ENCODE measurements at regions not wholly inside any gene's neighbourhood (a gene's known extent, or its start where the extent isn't known, plus 50 kb on each side); places are given as distances from the start of the nearest gene placed in this dataset.

DNA sequence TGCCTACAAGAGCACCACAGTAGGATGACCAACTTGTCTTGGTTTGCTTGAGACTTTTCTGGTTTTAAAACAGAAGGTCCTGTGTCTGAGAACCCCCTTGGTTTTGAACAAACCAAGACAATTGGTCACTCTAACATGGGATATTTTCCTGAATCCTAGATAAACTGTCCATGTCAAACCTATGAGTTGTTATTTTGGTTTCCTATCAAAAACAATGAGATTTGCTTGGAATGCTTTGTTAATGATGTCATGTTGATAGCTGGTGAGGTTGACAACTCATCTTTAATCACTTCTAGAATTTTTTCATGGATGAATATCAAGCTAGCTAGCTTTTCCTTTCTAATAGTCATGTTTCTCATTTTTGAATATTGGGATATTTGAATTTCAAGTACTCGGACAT is 518.3 kb upstream of the ARX start:
- CTCF ChIA-PET, result interaction anchor here (0.5 to 0.9 kb wide), 2 partner anchors 367 to 515 kb away, joined by 3 read pairs; no protein-coding TSS in a partner anchor
- Mint-ChIP-seq H3K27me3 (ENCODE audit: insufficient read depth, unreplicated experiment) (no peaks in the 10 kb centered on the region), H3K9me3 (ENCODE audit: unreplicated experiment) (peaks cover under 1% of the 10 kb centered on the region), H3K4me3 (ENCODE audit: unreplicated experiment) (no peak overlapping the region), H3K27ac (ENCODE audit: low read depth, unreplicated experiment) (no peak overlapping the region), H3K4me1 (ENCODE audit: insufficient read depth, unreplicated experiment) (no peaks in the 10 kb centered on the region), H3K36me3 (ENCODE audit: insufficient read depth, unreplicated experiment) (no peaks in the 10 kb centered on the region)
- no TSS peak for BruUV-seq (replicated peaks)
- intact Hi-C loops (cut with micrococcal nuclease), result no loop called here
- DNase-seq (ENCODE audit: unreplicated experiment), result no peak
- POLR2A ChIA-PET, result no interaction called here
- TF ChIP-seq, protein P1, sequence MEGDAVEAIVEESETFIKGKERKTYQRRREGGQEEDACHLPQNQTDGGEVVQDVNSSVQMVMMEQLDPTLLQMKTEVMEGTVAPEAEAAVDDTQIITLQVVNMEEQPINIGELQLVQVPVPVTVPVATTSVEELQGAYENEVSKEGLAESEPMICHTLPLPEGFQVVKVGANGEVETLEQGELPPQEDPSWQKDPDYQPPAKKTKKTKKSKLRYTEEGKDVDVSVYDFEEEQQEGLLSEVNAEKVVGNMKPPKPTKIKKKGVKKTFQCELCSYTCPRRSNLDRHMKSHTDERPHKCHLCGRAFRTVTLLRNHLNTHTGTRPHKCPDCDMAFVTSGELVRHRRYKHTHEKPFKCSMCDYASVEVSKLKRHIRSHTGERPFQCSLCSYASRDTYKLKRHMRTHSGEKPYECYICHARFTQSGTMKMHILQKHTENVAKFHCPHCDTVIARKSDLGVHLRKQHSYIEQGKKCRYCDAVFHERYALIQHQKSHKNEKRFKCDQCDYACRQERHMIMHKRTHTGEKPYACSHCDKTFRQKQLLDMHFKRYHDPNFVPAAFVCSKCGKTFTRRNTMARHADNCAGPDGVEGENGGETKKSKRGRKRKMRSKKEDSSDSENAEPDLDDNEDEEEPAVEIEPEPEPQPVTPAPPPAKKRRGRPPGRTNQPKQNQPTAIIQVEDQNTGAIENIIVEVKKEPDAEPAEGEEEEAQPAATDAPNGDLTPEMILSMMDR (IDR thresholded peaks at IDR 0.05; ENCODE audit: unreplicated experiment), result no peak

DNA sequence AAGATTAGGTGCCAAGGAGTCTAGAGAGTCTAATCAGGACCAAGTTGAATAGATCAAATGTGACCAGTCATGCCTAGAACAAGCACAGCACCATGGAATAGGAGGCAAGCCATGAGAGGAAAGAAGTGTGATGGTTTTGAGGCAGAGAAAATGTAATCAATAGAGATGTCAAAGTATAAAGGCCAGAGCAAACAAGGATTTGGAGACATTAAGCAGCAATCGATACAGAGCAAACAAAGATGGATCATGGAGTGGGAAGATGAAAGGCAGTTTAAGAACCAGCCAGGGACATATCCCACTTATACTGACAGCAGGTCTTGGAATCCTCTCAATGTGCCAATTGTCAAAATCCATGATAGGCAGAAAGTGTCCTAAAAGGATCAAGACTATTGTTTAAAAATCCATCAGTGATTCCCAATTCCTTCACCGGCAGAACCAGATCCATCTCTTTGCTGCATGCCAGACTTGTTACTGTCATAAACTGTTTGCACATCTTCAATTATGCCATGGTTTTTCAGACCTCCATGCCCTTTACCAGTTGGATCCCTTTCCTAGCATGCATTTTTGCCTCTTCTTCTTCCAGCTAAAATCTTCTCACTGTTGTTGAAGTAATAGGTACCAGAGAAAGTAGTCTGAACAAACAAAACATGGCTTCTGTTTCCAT is 520.7 kb upstream of the ARX start:
- POLR2A ChIA-PET, result no interaction called here
- Mint-ChIP-seq H3K27ac (ENCODE audit: low read depth, unreplicated experiment) (no peak overlapping the region), H3K4me1 (ENCODE audit: insufficient read depth, unreplicated experiment) (no peaks in the 10 kb centered on the region), H3K9me3 (ENCODE audit: unreplicated experiment) (peaks cover 8% of the 10 kb centered on the region), H3K36me3 (ENCODE audit: insufficient read depth, unreplicated experiment) (no peaks in the 10 kb centered on the region), H3K27me3 (ENCODE audit: insufficient read depth, unreplicated experiment) (no peaks in the 10 kb centered on the region), H3K4me3 (ENCODE audit: unreplicated experiment) (no peak overlapping the region)
- DNase-seq (ENCODE audit: unreplicated experiment), result no peak
- CTCF ChIA-PET, result no interaction called here
- TF ChIP-seq, protein P1 (IDR thresholded peaks at IDR 0.05; ENCODE audit: unreplicated experiment), result no peak
- no TSS peak for BruUV-seq (replicated peaks)
- intact Hi-C loops (cut with micrococcal nuclease), result no loop called here

DNA sequence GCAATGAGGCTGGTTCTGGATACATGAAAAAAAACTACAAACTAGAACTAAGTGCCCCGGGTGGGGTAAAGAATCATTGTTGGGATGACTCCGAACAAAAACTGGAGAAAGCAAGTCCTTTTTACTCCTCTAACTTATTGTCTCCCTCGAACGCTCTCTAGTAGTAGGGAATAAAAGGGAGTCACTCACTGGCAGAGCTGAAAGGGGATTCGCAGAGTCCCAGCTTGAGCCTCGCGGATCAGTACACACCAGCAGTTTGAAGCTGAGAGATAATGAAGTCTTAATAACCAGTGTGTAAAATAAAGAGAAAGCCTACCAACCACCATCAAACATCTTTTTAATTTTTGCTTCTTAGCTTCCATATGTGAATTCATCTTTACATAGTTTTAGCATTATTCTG is 521.9 kb upstream of the ARX start:
- no peaks in the 10 kb centered on the region for H3K27me3 Mint-ChIP-seq (ENCODE audit: insufficient read depth, unreplicated experiment)
- TF ChIP-seq, protein P1 (IDR thresholded peaks at IDR 0.05; ENCODE audit: unreplicated experiment), result no peak

DNA sequence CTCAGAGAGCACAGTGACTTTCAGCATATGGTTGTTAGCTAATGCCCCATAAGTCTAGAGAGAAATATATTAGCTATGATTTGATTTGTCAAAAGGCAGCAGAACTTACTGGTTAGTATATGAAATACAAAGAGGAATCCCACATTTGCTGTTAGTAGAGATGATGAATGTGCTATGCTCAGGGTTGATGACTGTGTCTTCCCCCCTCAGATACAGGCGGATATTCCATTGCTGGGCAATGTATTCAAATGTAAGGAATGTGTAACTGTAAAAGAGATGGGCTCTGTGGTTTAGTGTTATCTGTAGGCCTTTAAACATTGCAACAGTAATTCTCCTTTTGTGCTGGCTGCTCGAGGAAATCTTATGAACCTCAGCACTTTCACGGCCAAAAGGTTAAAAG is 528.9 kb upstream of the ARX start:
- ChIA-PET POLR2A (no interaction called here), CTCF (interaction anchor here (0.7 kb wide), 1 partner anchor 20 kb away, joined by 3 read pairs; no protein-coding TSS in a partner anchor)
- TF ChIP-seq, protein P1 (IDR thresholded peaks at IDR 0.05; ENCODE audit: unreplicated experiment), result no peak
- Mint-ChIP-seq H3K9me3 (ENCODE audit: unreplicated experiment) (peaks cover 8% of the 10 kb centered on the region), H3K4me1 (ENCODE audit: insufficient read depth, unreplicated experiment) (no peaks in the 10 kb centered on the region), H3K27ac (ENCODE audit: low read depth, unreplicated experiment) (no peak overlapping the region), H3K27me3 (ENCODE audit: insufficient read depth, unreplicated experiment) (no peaks in the 10 kb centered on the region), H3K4me3 (ENCODE audit: unreplicated experiment) (no peak overlapping the region), H3K36me3 (ENCODE audit: insufficient read depth, unreplicated experiment) (no peaks in the 10 kb centered on the region)
- BruUV-seq (replicated peaks), result no TSS peak
- intact Hi-C loops (cut with micrococcal nuclease), result no loop called here
- DNase-seq (ENCODE audit: unreplicated experiment), result no peak

More for the DNA sequence above, 521.9 kb upstream of the ARX start:
- intact Hi-C loops (cut with micrococcal nuclease), result no loop called here
- CTCF ChIA-PET, result no interaction called here
- no peak for DNase-seq (ENCODE audit: unreplicated experiment)
- Mint-ChIP-seq H3K27ac (ENCODE audit: low read depth, unreplicated experiment) (no peak overlapping the region), H3K9me3 (ENCODE audit: unreplicated experiment) (peaks cover 8% of the 10 kb centered on the region), H3K4me1 (ENCODE audit: insufficient read depth, unreplicated experiment) (no peaks in the 10 kb centered on the region), H3K4me3 (ENCODE audit: unreplicated experiment) (no peak overlapping the region), H3K36me3 (ENCODE audit: insufficient read depth, unreplicated experiment) (no peaks in the 10 kb centered on the region)
- POLR2A ChIA-PET, result no interaction called here
- no TSS peak for BruUV-seq (replicated peaks)

Data from MCF 10A (cell line).